Activated B cell treated with CpG ODN at 0.5 μM for 24 hours (primary cell): ENCODE measurements at regions not wholly inside any gene's neighbourhood (a gene's known extent, or its start where the extent isn't known, plus 50 kb on each side); places are given as distances from the start of the nearest gene placed in this dataset.
"Not testable (repeated sequence)": the region's sequence is repeated elsewhere in the genome, so short reads cannot be mapped to it uniquely, and the experiment has no call there.

Source experiments
- ATAC-seq: fragments of 200-7000 bp; cut with Tn5 transposase; one replicate; pipeline ENCODE4 v1.10.0; 2021; ENCODE audit warnings: low read depth, mild to moderate bottlenecking, moderate library complexity
- CTCF ChIA-PET: fragments of 350-600 bp; sonication (Branson Sonifier 250); formaldehyde crosslinking; loops from one replicate; lab custom pipeline; 2021; ENCODE audit warnings: antibody characterized with exemption; lab: Charles Lee
- POLR2A ChIA-PET: fragments of 350-600 bp; sonication (Branson Sonifier 250); formaldehyde crosslinking; loops from one replicate; lab custom pipeline; 2021; ENCODE audit warnings: antibody characterized with exemption; lab: Charles Lee
- DNase-seq: peaks from one replicate; pipeline ENCODE4 v3.0.0; 2022
- H3K27ac Mint-ChIP-seq: one replicate; pipeline ENCODE4 v1.8.0; 2020; ENCODE audit warnings: mixed read lengths
- H3K27me3 Mint-ChIP-seq: one replicate; pipeline ENCODE4 v1.8.0; 2021; ENCODE audit warnings: mixed read lengths
- H3K36me3 Mint-ChIP-seq: one replicate; pipeline ENCODE4 v1.8.0; 2021; ENCODE audit warnings: low read depth, mixed read lengths
- H3K4me1 Mint-ChIP-seq: one replicate; pipeline ENCODE4 v1.8.0; 2021; ENCODE audit warnings: mixed read lengths
- H3K4me3 Mint-ChIP-seq: one replicate; pipeline ENCODE4 v1.8.0; 2020; ENCODE audit warnings: mild to moderate bottlenecking, mixed read lengths
- H3K9me3 Mint-ChIP-seq: one replicate; pipeline ENCODE4 v1.8.0; 2020; ENCODE audit warnings: mixed read lengths
- intact Hi-C: fragments of 100-400 bp; cut with micrococcal nuclease; formaldehyde crosslinking; loops from one replicate; pipeline ENCODE4 v1.15.1; 2024

GRCh38 chr21:10346933-10347615 is 174.3 kb upstream of the TPTE start:
- CTCF ChIA-PET, H3K36me3 Mint-ChIP-seq, POLR2A ChIA-PET, H3K27me3 Mint-ChIP-seq, H3K4me1 Mint-ChIP-seq, ATAC-seq, H3K27ac Mint-ChIP-seq, intact Hi-C loops, H3K4me3 Mint-ChIP-seq, DNase-seq: not testable (repeated sequence)
- H3K9me3 Mint-ChIP-seq: peaks cover 29% of the 10 kb centered on the region

GRCh38 chr21:10347675-10348074 is 173.7 kb upstream of the TPTE start:
- H3K4me1 Mint-ChIP-seq, H3K27ac Mint-ChIP-seq, CTCF ChIA-PET, DNase-seq, intact Hi-C loops, H3K27me3 Mint-ChIP-seq, POLR2A ChIA-PET, H3K4me3 Mint-ChIP-seq, H3K36me3 Mint-ChIP-seq, ATAC-seq: not testable (repeated sequence)
- H3K9me3 Mint-ChIP-seq: peaks cover 34% of the 10 kb centered on the region

- POLR2A ChIA-PET, ATAC-seq, H3K4me3 Mint-ChIP-seq, H3K4me1 Mint-ChIP-seq, intact Hi-C loops, H3K27me3 Mint-ChIP-seq, CTCF ChIA-PET, DNase-seq, H3K27ac Mint-ChIP-seq, H3K36me3 Mint-ChIP-seq: not testable (repeated sequence)
- H3K9me3 Mint-ChIP-seq: peaks cover 37% of the 10 kb centered on the region
These were observed 173.2 kb upstream of the TPTE start for GRCh38 chr21:10348150-10348549.

- intact Hi-C loops, H3K4me1 Mint-ChIP-seq, H3K36me3 Mint-ChIP-seq, H3K27me3 Mint-ChIP-seq, POLR2A ChIA-PET, H3K4me3 Mint-ChIP-seq, H3K27ac Mint-ChIP-seq, ATAC-seq, CTCF ChIA-PET, DNase-seq: not testable (repeated sequence)
- H3K9me3 Mint-ChIP-seq: peaks cover 35% of the 10 kb centered on the region
These were observed 166.4 kb upstream of the TPTE start for GRCh38 chr21:10354851-10355578.

GRCh38 chr21:10359120-10359519 is 162.3 kb upstream of the TPTE start:
- H3K27me3 Mint-ChIP-seq, CTCF ChIA-PET, ATAC-seq, POLR2A ChIA-PET, H3K36me3 Mint-ChIP-seq, DNase-seq, H3K4me3 Mint-ChIP-seq, H3K27ac Mint-ChIP-seq, intact Hi-C loops, H3K4me1 Mint-ChIP-seq: not testable (repeated sequence)
- peaks cover 24% of the 10 kb centered on the region for H3K9me3 Mint-ChIP-seq

GRCh38 chr21:10359911-10360310 is 161.5 kb upstream of the TPTE start:
- intact Hi-C loops, H3K27me3 Mint-ChIP-seq, POLR2A ChIA-PET, DNase-seq, H3K4me1 Mint-ChIP-seq, CTCF ChIA-PET, H3K4me3 Mint-ChIP-seq, H3K27ac Mint-ChIP-seq, H3K36me3 Mint-ChIP-seq, ATAC-seq: not testable (repeated sequence)
- H3K9me3 Mint-ChIP-seq: peaks cover 20% of the 10 kb centered on the region

DNA sequence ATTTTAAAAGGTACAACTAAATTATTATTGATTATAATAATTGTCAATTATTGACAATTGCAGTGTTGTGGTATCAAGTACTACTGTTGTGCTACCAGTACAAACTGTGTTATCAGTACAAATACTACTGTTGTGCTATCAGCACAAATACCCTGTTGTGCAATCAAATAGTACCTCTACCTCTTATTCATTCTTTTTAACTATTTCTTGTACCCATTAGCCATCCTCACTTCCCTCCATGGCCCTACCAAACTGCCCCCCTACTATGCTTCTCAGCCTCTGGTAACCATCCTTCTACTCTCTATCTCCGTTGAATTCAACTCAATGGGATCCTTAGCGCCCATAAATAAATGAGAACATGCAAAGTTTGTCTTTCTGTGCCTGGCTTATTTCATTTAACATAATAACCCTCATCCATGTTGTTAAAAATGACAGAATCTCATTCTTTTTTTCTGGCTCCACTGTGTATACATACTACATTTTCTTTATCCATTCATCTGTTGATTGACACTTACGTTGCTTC is 160.1 kb upstream of the TPTE start:
- ATAC-seq: not testable (repeated sequence)

DNA sequence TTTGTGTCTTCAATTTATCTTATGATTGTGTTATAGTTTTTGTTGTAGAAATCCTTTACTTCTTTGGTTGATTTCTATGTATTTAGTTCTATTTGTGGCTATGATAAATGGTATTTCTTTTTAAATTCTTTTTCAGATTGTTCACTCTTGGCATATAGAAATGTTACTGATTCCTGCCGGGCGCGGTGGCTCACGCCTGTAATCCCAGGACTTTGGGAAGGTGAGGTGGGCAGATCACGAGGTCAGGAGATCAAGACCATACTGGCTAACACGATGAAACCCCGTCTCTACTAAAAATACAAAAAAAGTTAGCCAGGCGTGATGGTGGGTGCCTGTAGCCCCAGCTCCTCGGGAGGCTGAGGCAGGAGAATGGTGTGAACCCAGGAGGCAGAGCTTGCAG is 158.6 kb upstream of the TPTE start:
- POLR2A ChIA-PET, intact Hi-C loops, ATAC-seq, DNase-seq, H3K27ac Mint-ChIP-seq, H3K4me1 Mint-ChIP-seq, H3K36me3 Mint-ChIP-seq, H3K27me3 Mint-ChIP-seq, H3K4me3 Mint-ChIP-seq, CTCF ChIA-PET: not testable (repeated sequence)
- peaks cover 18% of the 10 kb centered on the region for H3K9me3 Mint-ChIP-seq

More for the DNA sequence above, 160.1 kb upstream of the TPTE start:
- H3K4me3 Mint-ChIP-seq, POLR2A ChIA-PET, H3K27me3 Mint-ChIP-seq, CTCF ChIA-PET, DNase-seq, intact Hi-C loops, H3K36me3 Mint-ChIP-seq, H3K4me1 Mint-ChIP-seq, H3K27ac Mint-ChIP-seq: not testable (repeated sequence)
- peaks cover 20% of the 10 kb centered on the region for H3K9me3 Mint-ChIP-seq

- DNase-seq, H3K27ac Mint-ChIP-seq, H3K27me3 Mint-ChIP-seq, CTCF ChIA-PET, intact Hi-C loops, H3K36me3 Mint-ChIP-seq, H3K4me1 Mint-ChIP-seq, ATAC-seq, H3K4me3 Mint-ChIP-seq, POLR2A ChIA-PET: not testable (repeated sequence)
- H3K9me3 Mint-ChIP-seq: peaks cover 16% of the 10 kb centered on the region
These were observed 158.1 kb upstream of the TPTE start for GRCh38 chr21:10363321-10363720.

GRCh38 chr21:10366210-10366609 is 155.2 kb upstream of the TPTE start:
- H3K4me1 Mint-ChIP-seq, intact Hi-C loops, CTCF ChIA-PET, H3K27me3 Mint-ChIP-seq, DNase-seq, H3K36me3 Mint-ChIP-seq, ATAC-seq, POLR2A ChIA-PET, H3K9me3 Mint-ChIP-seq, H3K4me3 Mint-ChIP-seq, H3K27ac Mint-ChIP-seq: not testable (repeated sequence)

- H3K4me1 Mint-ChIP-seq, POLR2A ChIA-PET, H3K4me3 Mint-ChIP-seq, H3K9me3 Mint-ChIP-seq, ATAC-seq, intact Hi-C loops, CTCF ChIA-PET, H3K27me3 Mint-ChIP-seq, H3K36me3 Mint-ChIP-seq, DNase-seq, H3K27ac Mint-ChIP-seq: not testable (repeated sequence)
These were observed 153.8 kb upstream of the TPTE start for GRCh38 chr21:10367586-10367985.

DNA sequence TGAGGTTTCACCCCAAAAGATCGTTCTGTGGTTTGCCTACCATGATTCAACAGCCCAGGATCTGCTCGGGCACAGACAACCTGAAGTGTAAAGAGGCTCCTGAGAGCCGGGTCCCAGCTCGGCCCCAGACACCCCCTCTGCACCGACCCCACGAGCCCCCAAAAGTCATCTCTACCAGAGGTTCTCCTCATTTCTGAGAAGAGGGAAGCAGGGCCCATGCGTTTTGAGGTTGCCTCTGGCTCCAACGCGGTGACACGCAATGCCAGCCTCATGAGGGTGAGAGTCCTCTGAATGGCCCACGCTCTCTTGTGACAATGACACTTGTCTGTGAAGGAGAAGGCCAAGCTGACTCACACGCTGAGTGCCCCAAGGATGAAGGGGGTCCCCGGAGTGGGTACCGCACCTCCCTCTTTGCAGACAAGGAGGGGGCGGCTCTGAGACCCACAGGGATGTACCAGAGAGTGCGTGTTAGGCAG is 153.0 kb upstream of the TPTE start:
- H3K27me3 Mint-ChIP-seq, DNase-seq, H3K4me1 Mint-ChIP-seq, H3K4me3 Mint-ChIP-seq, POLR2A ChIA-PET, H3K9me3 Mint-ChIP-seq, H3K36me3 Mint-ChIP-seq, intact Hi-C loops, H3K27ac Mint-ChIP-seq, CTCF ChIA-PET, ATAC-seq: not testable (repeated sequence)
